ENCODE measurements at regions not wholly inside any gene's neighbourhood (a gene's known extent, or its start where the extent isn't known, plus 50 kb on each side); places are given as distances from the start of the nearest gene placed in this dataset.
A peak's percentile ranks its signal among the peaks of the same experiment; 100 is the strongest.

- H3K27me3 ChIP-seq (replicated peaks; ENCODE audit: insufficient read depth, low read depth, low read length, poor library complexity), result no peaks in the 10 kb centered on the region
- CTCF ChIA-PET, result no interaction called here
- H3K27ac ChIP-seq (ENCODE audit: low read depth, low read length, poor library complexity, severe bottlenecking), result no peak overlapping the region
- POLR2A ChIA-PET (ENCODE audit: low non-redundant PET), result no interaction called here
- no peak for DNase-seq (ENCODE audit: low spot score)
- H3K36me3 ChIP-seq (ENCODE audit: insufficient read depth, low read length, poor library complexity, severe bottlenecking), result no peaks in the 10 kb centered on the region
- peaks cover 12% of the 10 kb centered on the region for H3K4me1 ChIP-seq (ENCODE audit: insufficient read depth, low read length, poor library complexity, severe bottlenecking)
- H3K4me3 ChIP-seq (ENCODE audit: low read depth, low read length, poor library complexity, severe bottlenecking), result no peak overlapping the region
- intact Hi-C loops (cut with micrococcal nuclease; ENCODE audit: unreplicated experiment), result no loop called here
- TF ChIP-seq CTCF (conservative IDR thresholded peaks at IDR 0.05; ENCODE audit: low read depth, low read length) (no peak), EZH2 (IDR thresholded peaks at IDR 0.05; ENCODE audit: borderline replicate concordance, low read depth, low read length, poor library complexity, severe bottlenecking) (no peak)
- BruUV-seq (replicated peaks), result no TSS peak
- H3K9me3 ChIP-seq (ENCODE audit: low read depth, low read length, poor library complexity, severe bottlenecking), result no peaks in the 10 kb centered on the region
Measured at GRCh38 chr7:17601921-17602320, 303.5 kb downstream of the AHR start.

GRCh38 chr7:17608114-17608833 lies 309.8 kb downstream of the AHR start:
- Histone ChIP-seq H3K27ac (ENCODE audit: low read depth, low read length, poor library complexity, severe bottlenecking) (no peak overlapping the region), H3K9me3 (ENCODE audit: low read depth, low read length, poor library complexity, severe bottlenecking) (no peaks in the 10 kb centered on the region), H3K4me1 (ENCODE audit: insufficient read depth, low read length, poor library complexity, severe bottlenecking) (no peaks in the 10 kb centered on the region), H3K4me3 (ENCODE audit: low read depth, low read length, poor library complexity, severe bottlenecking) (no peak overlapping the region), H3K36me3 (ENCODE audit: insufficient read depth, low read length, poor library complexity, severe bottlenecking) (no peaks in the 10 kb centered on the region), H3K27me3 (replicated peaks; ENCODE audit: insufficient read depth, low read depth, low read length, poor library complexity) (no peaks in the 10 kb centered on the region)
- ChIA-PET POLR2A (ENCODE audit: low non-redundant PET) (no interaction called here), CTCF (no interaction called here)
- no peak for TF ChIP-seq CTCF (conservative IDR thresholded peaks at IDR 0.05; ENCODE audit: low read depth, low read length)
- TF ChIP-seq EZH2 (IDR thresholded peaks at IDR 0.05; ENCODE audit: borderline replicate concordance, low read depth, low read length, poor library complexity, severe bottlenecking), result no peak
- DNase-seq (ENCODE audit: low spot score), result peak; percentile 52
- intact Hi-C loops (cut with micrococcal nuclease; ENCODE audit: unreplicated experiment), result no loop called here
- BruUV-seq (replicated peaks), result no TSS peak

- ChIA-PET CTCF (no interaction called here), POLR2A (ENCODE audit: low non-redundant PET) (no interaction called here)
- Histone ChIP-seq H3K36me3 (ENCODE audit: insufficient read depth, low read length, poor library complexity, severe bottlenecking) (no peaks in the 10 kb centered on the region), H3K27me3 (replicated peaks; ENCODE audit: insufficient read depth, low read depth, low read length, poor library complexity) (no peaks in the 10 kb centered on the region), H3K27ac (ENCODE audit: low read depth, low read length, poor library complexity, severe bottlenecking) (no peak overlapping the region), H3K4me3 (ENCODE audit: low read depth, low read length, poor library complexity, severe bottlenecking) (no peak overlapping the region), H3K9me3 (ENCODE audit: low read depth, low read length, poor library complexity, severe bottlenecking) (no peaks in the 10 kb centered on the region), H3K4me1 (ENCODE audit: insufficient read depth, low read length, poor library complexity, severe bottlenecking) (no peaks in the 10 kb centered on the region)
- intact Hi-C loops (cut with micrococcal nuclease; ENCODE audit: unreplicated experiment), result no loop called here
- no peak for TF ChIP-seq CTCF (conservative IDR thresholded peaks at IDR 0.05; ENCODE audit: low read depth, low read length)
- TF ChIP-seq EZH2 (IDR thresholded peaks at IDR 0.05; ENCODE audit: borderline replicate concordance, low read depth, low read length, poor library complexity, severe bottlenecking), result no peak
- BruUV-seq (replicated peaks), result no TSS peak
- DNase-seq (ENCODE audit: low spot score), result no peak
Measured at GRCh38 chr7:17611611-17612010, 313.2 kb downstream of the AHR start.
